Choroid plexus epithelial cell (primary cell): ENCODE measurements at regions not wholly inside any gene's neighbourhood (a gene's known extent, or its start where the extent isn't known, plus 50 kb on each side); places are given as distances from the start of the nearest gene placed in this dataset.

Experiments used
- DNase-seq: peaks from one replicate; pipeline ENCODE4 v3.0.0-alpha.2; 2010; ENCODE audit warnings: low read depth
- H3K4me3 ChIP-seq: 2 replicates; pipeline ENCODE4 v1.5.1; 2011; ENCODE audit warnings: low read depth, mild to moderate bottlenecking, control low read depth, low read length, moderate library complexity
- TF ChIP-seq, protein P1 (sequence below): conservative IDR thresholded peaks from 2 replicates; pipeline ENCODE4 v1.5.1; 2011; ENCODE audit warnings: low read depth, mild to moderate bottlenecking, control low read depth, inconsistent platforms, low read length, moderate library complexity

DNA sequence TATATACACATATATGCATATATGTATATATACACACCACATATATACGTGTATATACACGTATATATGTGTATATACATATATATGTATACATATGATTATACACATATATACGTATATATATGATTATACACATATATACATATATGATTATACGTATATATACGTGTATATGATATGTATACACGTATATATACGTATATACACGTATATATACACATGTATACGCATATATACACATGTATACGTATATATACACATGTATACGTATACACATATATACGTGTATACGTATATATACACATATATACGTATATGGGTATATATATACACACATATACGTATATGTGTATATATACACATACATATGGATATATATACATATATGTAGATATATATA, 62.1 kb upstream of the HMGXB4 start:
- TF ChIP-seq, protein P1, sequence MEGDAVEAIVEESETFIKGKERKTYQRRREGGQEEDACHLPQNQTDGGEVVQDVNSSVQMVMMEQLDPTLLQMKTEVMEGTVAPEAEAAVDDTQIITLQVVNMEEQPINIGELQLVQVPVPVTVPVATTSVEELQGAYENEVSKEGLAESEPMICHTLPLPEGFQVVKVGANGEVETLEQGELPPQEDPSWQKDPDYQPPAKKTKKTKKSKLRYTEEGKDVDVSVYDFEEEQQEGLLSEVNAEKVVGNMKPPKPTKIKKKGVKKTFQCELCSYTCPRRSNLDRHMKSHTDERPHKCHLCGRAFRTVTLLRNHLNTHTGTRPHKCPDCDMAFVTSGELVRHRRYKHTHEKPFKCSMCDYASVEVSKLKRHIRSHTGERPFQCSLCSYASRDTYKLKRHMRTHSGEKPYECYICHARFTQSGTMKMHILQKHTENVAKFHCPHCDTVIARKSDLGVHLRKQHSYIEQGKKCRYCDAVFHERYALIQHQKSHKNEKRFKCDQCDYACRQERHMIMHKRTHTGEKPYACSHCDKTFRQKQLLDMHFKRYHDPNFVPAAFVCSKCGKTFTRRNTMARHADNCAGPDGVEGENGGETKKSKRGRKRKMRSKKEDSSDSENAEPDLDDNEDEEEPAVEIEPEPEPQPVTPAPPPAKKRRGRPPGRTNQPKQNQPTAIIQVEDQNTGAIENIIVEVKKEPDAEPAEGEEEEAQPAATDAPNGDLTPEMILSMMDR = no peak
- no peak overlapping the region for H3K4me3 ChIP-seq
- no peak for DNase-seq

DNA sequence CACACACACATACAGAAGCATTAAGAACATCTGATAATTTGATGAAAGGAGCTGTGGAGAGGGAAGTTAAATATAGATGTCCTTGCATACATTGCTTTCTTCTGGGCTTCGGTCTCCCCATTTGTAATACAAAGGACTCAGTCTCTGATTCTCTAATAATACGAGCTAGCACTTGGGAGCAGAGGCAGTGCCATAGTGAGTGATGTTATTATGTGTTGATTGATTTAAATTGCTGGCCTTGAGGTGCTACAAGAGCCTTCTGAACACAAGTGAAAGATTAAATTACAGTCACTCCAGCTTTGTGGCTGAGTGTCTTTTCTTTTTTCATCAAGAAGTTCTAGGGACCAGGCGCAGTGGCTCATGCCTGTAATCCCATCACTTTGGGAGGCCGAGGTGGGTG, 61.5 kb upstream of the HMGXB4 start:
- H3K4me3 ChIP-seq = no peak overlapping the region
- TF ChIP-seq, protein P1 = no peak
- no peak for DNase-seq

DNA sequence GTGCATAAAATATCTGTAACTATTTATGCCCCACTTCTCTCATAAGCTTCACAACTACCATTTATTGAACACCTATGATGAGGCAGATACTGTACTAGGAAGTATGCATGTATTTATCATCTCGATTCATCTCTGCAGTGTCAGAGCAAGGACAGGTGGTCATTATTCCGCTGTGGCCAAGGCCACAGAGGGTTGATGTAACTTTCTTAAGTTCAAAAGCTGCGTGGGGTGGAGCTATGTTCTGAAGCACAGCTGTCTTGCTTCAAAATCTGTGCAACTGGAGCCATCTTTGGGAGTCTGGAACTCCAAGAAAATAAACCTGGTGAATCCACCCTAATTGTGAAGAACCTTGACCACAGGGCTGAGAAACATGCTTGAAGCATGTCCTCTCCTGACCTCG, 60.2 kb upstream of the HMGXB4 start:
- TF ChIP-seq, protein P1 = no peak
- no peak for DNase-seq
- no peak overlapping the region for H3K4me3 ChIP-seq

DNA sequence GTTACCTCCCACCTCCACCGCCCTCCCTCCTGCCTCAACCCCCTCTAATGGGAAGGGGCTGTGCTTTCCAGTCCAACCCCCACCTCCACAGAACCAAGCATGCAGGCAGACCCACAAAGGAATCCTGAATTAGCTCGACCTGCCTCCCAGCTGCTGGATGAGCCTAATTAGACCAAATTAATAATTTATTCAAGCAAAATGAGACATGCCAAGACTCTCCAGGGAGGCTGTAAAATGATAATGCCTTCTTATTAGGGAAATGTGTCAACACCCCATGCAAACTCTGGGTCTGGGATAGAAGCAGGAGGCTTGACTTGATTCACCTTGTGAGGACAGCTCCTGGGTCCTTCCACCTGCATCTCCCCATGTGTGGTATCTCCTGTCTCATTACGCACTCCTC, 59.4 kb upstream of the HMGXB4 start:
- no peak overlapping the region for H3K4me3 ChIP-seq
- no peak for DNase-seq
- TF ChIP-seq, protein P1 = no peak

DNA sequence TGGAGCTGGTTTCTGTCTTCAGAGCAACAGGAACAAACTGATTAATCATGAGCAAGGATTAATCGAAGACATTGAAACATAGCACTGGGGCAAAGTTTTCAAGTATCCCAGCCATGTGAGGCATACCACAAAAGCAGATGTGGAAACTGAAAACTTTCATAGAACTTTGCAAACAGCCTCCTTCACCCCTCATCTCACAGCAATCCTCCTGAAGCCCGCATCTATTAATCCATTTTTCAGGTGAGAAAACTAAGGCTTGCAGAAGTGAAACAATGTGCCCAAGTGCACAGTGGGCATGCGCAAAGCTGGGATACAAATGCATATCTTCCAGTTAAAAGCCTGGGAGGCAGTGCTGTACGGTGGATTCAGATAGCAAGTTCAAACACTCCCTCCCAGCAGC, 58.6 kb upstream of the HMGXB4 start:
- TF ChIP-seq, protein P1 = no peak
- DNase-seq = no peak
- H3K4me3 ChIP-seq = no peak overlapping the region

DNA sequence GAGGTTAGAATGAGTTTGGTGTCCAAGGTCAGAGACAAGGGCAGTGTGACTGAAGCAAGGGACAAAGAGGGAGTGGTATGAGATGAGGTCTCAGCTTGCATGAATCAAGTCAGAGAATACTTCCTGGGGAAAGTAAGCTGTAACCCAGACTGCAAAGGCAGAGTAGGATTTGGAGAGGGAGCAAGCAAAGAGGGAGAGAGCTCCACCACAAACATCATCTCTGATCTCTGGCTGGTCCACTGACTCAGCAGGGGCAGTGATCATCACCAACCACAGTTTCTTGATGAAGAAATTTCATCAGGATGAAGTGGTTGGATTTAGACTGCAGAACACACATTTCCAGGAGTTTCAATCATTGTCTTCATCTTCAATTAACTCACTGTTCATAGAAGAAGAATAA, 54.9 kb upstream of the HMGXB4 start:
- H3K4me3 ChIP-seq = no peak overlapping the region
- no peak for DNase-seq
- TF ChIP-seq, protein P1 = no peak

DNA sequence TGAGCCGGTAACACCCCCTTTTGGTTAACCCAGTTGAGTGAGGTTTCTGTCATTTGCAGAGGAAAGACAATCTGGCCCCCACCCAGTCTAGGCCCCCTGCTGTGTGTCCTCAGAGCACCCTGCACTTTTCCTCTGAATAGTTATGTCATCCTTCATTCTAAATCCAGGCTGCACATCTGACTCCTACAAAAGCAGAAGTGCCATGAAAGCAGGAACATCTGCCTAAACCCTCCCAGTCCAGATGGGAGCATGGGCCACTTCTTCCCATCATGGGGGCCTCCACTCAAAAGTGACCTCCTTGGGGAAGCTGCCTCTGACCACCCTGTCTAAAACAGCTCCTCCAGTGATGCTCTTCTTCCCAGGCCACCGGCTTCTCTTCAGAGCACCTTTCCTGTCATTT, 53.7 kb upstream of the HMGXB4 start:
- no peak overlapping the region for H3K4me3 ChIP-seq
- DNase-seq = no peak
- TF ChIP-seq, protein P1 = no peak
